Panc1 (cell line): ENCODE measurements at regions not wholly inside any gene's neighbourhood (a gene's known extent, or its start where the extent isn't known, plus 50 kb on each side); places are given as distances from the start of the nearest gene placed in this dataset.

Experiments used
- ATAC-seq: fragments of 200-7000 bp; cut with Tn5 transposase; 2 replicates; pipeline ENCODE4 v1.9.1; 2020; ENCODE audit warnings: mild to moderate bottlenecking, moderate library complexity
- BruUV-seq: library from RNA; stranded (reverse); fragments of 400-500 nt; replicated peaks from 2 replicates; lab custom pipeline; 2021; lab: Mats Ljungman, UMichigan
- CTCF ChIA-PET: fragments of 300-600 bp; sonication (Branson Sonifier 250); formaldehyde crosslinking; loops from one replicate; lab custom pipeline; 2022; ENCODE audit warnings: antibody characterized with exemption; lab: Charles Lee
- POLR2A ChIA-PET: fragments of 300-600 bp; sonication (Branson Sonifier 250); formaldehyde crosslinking; loops from one replicate; lab custom pipeline; 2022; ENCODE audit warnings: antibody characterized with exemption; lab: Charles Lee
- DNase-seq: peaks from one replicate; pipeline ENCODE4 v3.0.0-alpha.2; 2010; ENCODE audit warnings: low read depth, low spot score
- H3K27ac ChIP-seq: 2 replicates; pipeline ENCODE4 v1.5.1; 2011; ENCODE audit warnings: mild to moderate bottlenecking, low read length, inconsistent platforms
- H3K27me3 ChIP-seq: fragments of 200-500 bp; sonication (Bioruptor generic); 2 replicates; pipeline ENCODE4 v1.6.0; 2014; ENCODE audit warnings: low read length, inconsistent platforms; ENCODE audit not compliant: control insufficient read depth, insufficient read depth
- H3K36me3 ChIP-seq: fragments of 200-500 bp; sonication (Bioruptor generic); 2 replicates; pipeline ENCODE4 v1.5.1; 2014; ENCODE audit warnings: inconsistent platforms, mild to moderate bottlenecking, low read length, moderate library complexity; ENCODE audit not compliant: control insufficient read depth, insufficient read depth
- H3K4me1 ChIP-seq: 2 replicates; pipeline ENCODE4 v1.5.1; 2011; ENCODE audit warnings: inconsistent platforms, mild to moderate bottlenecking, low read length, moderate library complexity; ENCODE audit not compliant: control insufficient read depth, insufficient read depth
- H3K4me3 ChIP-seq, 2 experiments: 2 replicates each; pipeline ENCODE4 v1.5.1; 2011 to 2012; ENCODE audit warnings: low read depth in 2 of 2, low read length in 2 of 2, mild to moderate bottlenecking in 2 of 2, inconsistent platforms in 1 of 2, moderate library complexity in 1 of 2
- H3K9me3 ChIP-seq: fragments of 200-500 bp; sonication (Bioruptor generic); 2 replicates; pipeline ENCODE4 v1.5.1; 2014; ENCODE audit warnings: low read depth, mild to moderate bottlenecking, inconsistent platforms, low read length, moderate library complexity; ENCODE audit not compliant: control insufficient read depth, insufficient read depth
- POLR2AphosphoS5 ChIP-seq: IDR thresholded peaks from 2 replicates; pipeline ENCODE4 v1.6.1; 2012; ENCODE audit warnings: mild to moderate bottlenecking, low read depth, low read length, moderate library complexity
- SIN3A ChIP-seq: IDR thresholded peaks from 2 replicates; pipeline ENCODE4 v1.6.1; 2012; ENCODE audit warnings: low read depth, mild to moderate bottlenecking, low read length, moderate library complexity, borderline replicate concordance; ENCODE audit not compliant: insufficient read depth
- in situ Hi-C: cut with HindIII; loops from 2 replicates; pipeline ENCODE4 v1.10.0; 2016; ENCODE audit warnings: low sequenced_read_pairs, low pct_unique_long_range_greater_than_20kb
- intact Hi-C: fragments of 100-400 bp; cut with micrococcal nuclease; formaldehyde crosslinking; loops from one replicate; pipeline ENCODE4 v1.10.0; 2022; ENCODE audit not compliant: unreplicated experiment
- TF ChIP-seq, protein P1 (sequence below): fragments of 450-650 bp; IDR thresholded peaks from 2 replicates; pipeline ENCODE4 v1.5.1; 2017; ENCODE audit warnings: mild to moderate bottlenecking
- TF ChIP-seq, protein P2 (sequence below), 2 experiments: IDR thresholded peaks; 2 replicates each; pipeline ENCODE4 v1.6.1; 2011 to 2012; ENCODE audit warnings: low read depth in 2 of 2, control low read depth in 1 of 2, low read length in 1 of 2, mild to moderate bottlenecking in 1 of 2, moderate library complexity in 1 of 2; ENCODE audit not compliant: insufficient read depth in 1 of 2

DNA sequence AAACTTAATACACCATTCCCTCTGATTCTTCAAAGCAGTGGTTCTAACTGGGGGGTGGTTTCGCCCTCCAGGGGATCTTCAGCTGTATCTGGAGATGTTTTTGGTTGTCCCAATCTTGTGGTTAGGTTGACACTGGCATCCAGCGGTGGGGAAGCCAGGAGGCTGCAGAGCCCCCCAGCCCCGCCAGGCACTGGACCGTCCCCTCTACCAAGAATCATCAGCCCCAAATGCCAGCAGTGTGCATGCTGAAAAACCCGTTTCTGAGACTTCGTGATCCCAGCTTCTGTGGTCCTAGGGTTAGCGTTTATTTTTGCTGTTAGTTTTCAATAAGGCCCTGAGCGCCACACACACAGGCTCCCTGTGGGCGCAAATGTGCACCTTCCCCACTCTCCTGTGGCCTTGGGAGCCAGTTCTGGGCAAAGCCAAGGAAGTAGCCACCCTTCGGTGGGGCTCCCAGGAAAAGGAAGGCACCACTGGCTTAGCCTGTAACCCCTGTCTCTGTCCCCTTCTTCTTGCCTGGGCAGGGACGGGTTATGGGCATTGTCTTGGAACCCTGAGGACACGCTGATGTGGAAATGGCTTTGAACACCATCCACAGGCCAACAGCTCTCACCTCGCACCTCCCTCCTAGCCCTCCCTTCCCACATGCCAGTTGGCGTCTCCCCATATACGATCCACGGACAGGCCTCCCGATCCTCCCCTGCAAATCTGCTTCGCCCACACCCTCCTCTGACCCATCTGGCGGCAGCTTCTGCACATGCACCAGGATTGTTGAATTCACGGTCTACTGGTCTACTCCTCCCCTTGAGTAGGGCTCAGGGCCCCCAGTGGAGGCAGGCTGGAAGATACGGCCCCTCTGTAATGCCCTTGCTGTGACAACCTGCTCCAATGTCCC lies 71.4 kb upstream of the CCND1 start:
- in situ Hi-C loops (no loop called here), intact Hi-C loops (no loop called here)
- ATAC-seq (0 out of 2 replicates have a peak, but pooled peaks have one; percentile 18), DNase-seq (no peak)
- POLR2A ChIA-PET, result no interaction called here
- Histone ChIP-seq H3K27ac (no peak overlapping the region), H3K9me3 (no peaks in the 10 kb centered on the region), H3K4me3 (no peak overlapping the region), H3K4me1 (no peaks in the 10 kb centered on the region), H3K36me3 (no peaks in the 10 kb centered on the region), H3K27me3 (no peaks in the 10 kb centered on the region)
- CTCF ChIA-PET, result no interaction called here
- TF ChIP-seq, protein P1, sequence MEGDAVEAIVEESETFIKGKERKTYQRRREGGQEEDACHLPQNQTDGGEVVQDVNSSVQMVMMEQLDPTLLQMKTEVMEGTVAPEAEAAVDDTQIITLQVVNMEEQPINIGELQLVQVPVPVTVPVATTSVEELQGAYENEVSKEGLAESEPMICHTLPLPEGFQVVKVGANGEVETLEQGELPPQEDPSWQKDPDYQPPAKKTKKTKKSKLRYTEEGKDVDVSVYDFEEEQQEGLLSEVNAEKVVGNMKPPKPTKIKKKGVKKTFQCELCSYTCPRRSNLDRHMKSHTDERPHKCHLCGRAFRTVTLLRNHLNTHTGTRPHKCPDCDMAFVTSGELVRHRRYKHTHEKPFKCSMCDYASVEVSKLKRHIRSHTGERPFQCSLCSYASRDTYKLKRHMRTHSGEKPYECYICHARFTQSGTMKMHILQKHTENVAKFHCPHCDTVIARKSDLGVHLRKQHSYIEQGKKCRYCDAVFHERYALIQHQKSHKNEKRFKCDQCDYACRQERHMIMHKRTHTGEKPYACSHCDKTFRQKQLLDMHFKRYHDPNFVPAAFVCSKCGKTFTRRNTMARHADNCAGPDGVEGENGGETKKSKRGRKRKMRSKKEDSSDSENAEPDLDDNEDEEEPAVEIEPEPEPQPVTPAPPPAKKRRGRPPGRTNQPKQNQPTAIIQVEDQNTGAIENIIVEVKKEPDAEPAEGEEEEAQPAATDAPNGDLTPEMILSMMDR, result no peak
- TF ChIP-seq SIN3A, result no peak
- TF ChIP-seq, protein P2, sequence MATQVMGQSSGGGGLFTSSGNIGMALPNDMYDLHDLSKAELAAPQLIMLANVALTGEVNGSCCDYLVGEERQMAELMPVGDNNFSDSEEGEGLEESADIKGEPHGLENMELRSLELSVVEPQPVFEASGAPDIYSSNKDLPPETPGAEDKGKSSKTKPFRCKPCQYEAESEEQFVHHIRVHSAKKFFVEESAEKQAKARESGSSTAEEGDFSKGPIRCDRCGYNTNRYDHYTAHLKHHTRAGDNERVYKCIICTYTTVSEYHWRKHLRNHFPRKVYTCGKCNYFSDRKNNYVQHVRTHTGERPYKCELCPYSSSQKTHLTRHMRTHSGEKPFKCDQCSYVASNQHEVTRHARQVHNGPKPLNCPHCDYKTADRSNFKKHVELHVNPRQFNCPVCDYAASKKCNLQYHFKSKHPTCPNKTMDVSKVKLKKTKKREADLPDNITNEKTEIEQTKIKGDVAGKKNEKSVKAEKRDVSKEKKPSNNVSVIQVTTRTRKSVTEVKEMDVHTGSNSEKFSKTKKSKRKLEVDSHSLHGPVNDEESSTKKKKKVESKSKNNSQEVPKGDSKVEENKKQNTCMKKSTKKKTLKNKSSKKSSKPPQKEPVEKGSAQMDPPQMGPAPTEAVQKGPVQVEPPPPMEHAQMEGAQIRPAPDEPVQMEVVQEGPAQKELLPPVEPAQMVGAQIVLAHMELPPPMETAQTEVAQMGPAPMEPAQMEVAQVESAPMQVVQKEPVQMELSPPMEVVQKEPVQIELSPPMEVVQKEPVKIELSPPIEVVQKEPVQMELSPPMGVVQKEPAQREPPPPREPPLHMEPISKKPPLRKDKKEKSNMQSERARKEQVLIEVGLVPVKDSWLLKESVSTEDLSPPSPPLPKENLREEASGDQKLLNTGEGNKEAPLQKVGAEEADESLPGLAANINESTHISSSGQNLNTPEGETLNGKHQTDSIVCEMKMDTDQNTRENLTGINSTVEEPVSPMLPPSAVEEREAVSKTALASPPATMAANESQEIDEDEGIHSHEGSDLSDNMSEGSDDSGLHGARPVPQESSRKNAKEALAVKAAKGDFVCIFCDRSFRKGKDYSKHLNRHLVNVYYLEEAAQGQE (IDR thresholded peaks at IDR 0.05; ENCODE audit: insufficient read depth in 1 of 2, low read depth in 2 of 2, low read length in 1 of 2), result no peak
- no TSS peak for BruUV-seq

DNA sequence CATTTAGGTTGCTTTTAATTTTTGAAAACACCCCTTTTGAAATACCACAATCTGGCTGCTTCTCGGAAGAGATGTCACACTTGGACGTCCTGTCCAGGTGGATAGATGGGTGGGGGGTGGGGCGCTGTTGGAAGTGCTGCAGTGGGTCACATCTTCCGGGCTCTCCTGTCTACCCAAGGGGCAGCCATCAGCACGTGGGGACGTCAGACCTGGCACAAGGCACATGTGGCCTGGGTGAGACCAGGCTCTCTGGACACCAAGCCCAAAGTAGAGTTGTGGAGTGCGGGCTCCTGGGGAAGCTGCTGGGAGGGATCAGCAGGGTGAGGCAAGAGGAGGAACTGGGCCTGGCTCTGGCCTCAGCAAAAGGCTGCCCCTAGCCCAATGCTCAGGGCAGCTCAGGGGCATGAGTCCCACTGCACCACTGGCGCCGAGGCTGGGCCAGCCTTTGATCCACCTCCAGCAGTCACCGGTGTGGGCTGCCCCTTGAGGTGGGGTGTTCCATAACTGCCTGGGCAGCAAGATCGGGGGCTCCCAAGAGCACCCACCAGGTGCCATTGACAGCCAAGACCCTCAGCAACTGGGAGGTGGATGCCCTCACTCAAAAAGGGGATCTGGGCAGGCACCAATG lies 68.6 kb upstream of the CCND1 start:
- intact Hi-C loops (no loop called here), in situ Hi-C loops (no loop called here)
- DNase-seq, result no peak
- Histone ChIP-seq H3K4me1 (no peaks in the 10 kb centered on the region), H3K27ac (no peak overlapping the region), H3K36me3 (no peaks in the 10 kb centered on the region), H3K4me3 (no peak overlapping the region), H3K27me3 (no peaks in the 10 kb centered on the region), H3K9me3 (no peaks in the 10 kb centered on the region)
- no peak for ATAC-seq
- POLR2A ChIA-PET, result no interaction called here
- TF ChIP-seq SIN3A (no peak), POLR2AphosphoS5 (no peak)
- TF ChIP-seq, protein P1, result no peak
- CTCF ChIA-PET, result no interaction called here
- no TSS peak for BruUV-seq
